ENCODE measurements at regions not wholly inside any gene's neighbourhood (a gene's known extent, or its start where the extent isn't known, plus 50 kb on each side); places are given as distances from the start of the nearest gene placed in this dataset.

DNA sequence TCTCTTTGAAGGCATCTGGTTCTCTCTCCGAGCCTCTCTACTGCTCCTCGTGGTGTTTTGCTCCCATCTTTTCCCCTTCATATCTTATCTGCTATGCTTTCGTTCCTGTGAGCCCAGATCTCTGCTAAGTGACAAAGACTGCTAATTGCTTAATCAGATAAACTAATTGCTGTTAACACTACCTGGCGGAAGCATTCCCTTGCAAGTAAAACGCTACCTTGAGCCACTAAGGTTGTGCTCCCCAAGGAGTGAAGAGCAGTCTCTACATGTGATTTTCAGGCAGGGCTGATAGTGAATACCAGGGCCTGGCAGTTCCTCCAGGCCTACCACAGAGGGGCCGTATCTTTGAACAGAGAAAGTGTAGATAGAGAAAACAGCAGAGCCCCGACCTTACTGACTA is 244.0 kb upstream of the GATB start:
- TF ChIP-seq, protein P1, sequence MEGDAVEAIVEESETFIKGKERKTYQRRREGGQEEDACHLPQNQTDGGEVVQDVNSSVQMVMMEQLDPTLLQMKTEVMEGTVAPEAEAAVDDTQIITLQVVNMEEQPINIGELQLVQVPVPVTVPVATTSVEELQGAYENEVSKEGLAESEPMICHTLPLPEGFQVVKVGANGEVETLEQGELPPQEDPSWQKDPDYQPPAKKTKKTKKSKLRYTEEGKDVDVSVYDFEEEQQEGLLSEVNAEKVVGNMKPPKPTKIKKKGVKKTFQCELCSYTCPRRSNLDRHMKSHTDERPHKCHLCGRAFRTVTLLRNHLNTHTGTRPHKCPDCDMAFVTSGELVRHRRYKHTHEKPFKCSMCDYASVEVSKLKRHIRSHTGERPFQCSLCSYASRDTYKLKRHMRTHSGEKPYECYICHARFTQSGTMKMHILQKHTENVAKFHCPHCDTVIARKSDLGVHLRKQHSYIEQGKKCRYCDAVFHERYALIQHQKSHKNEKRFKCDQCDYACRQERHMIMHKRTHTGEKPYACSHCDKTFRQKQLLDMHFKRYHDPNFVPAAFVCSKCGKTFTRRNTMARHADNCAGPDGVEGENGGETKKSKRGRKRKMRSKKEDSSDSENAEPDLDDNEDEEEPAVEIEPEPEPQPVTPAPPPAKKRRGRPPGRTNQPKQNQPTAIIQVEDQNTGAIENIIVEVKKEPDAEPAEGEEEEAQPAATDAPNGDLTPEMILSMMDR (conservative IDR thresholded peaks at IDR 0.05; ENCODE audit: low read depth, low read length): no peak
- TF ChIP-seq EZH2phosphoT487 (IDR thresholded peaks at IDR 0.05; ENCODE audit: borderline replicate concordance, low read length): no peak
- TF ChIP-seq EZH2 (IDR thresholded peaks at IDR 0.05; ENCODE audit: low read length, unreplicated experiment): no peak

All from PC-3 (cell line).